ENCODE measurements at regions not wholly inside any gene's neighbourhood (a gene's known extent, or its start where the extent isn't known, plus 50 kb on each side); places are given as distances from the start of the nearest gene placed in this dataset.

- H3K4me3 ChIP-seq (ENCODE audit: low read depth, low read length), result no peak overlapping the region
- TF ChIP-seq, protein P1, sequence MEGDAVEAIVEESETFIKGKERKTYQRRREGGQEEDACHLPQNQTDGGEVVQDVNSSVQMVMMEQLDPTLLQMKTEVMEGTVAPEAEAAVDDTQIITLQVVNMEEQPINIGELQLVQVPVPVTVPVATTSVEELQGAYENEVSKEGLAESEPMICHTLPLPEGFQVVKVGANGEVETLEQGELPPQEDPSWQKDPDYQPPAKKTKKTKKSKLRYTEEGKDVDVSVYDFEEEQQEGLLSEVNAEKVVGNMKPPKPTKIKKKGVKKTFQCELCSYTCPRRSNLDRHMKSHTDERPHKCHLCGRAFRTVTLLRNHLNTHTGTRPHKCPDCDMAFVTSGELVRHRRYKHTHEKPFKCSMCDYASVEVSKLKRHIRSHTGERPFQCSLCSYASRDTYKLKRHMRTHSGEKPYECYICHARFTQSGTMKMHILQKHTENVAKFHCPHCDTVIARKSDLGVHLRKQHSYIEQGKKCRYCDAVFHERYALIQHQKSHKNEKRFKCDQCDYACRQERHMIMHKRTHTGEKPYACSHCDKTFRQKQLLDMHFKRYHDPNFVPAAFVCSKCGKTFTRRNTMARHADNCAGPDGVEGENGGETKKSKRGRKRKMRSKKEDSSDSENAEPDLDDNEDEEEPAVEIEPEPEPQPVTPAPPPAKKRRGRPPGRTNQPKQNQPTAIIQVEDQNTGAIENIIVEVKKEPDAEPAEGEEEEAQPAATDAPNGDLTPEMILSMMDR (IDR thresholded peaks at IDR 0.05; ENCODE audit: insufficient read depth, low read length, poor library complexity, severe bottlenecking), result no peak
- no peak for DNase-seq (ENCODE audit: low read depth)
- no peaks in the 10 kb centered on the region for H3K27me3 ChIP-seq (ENCODE audit: control insufficient read depth, insufficient read depth, low read length)
- no peaks in the 10 kb centered on the region for H3K36me3 ChIP-seq (ENCODE audit: control insufficient read depth, insufficient read depth, low read length)
Observed at GRCh38 chr2:206368484-206368883, 74.8 kb upstream of the ADAM23 start.

- TF ChIP-seq, protein P1 (IDR thresholded peaks at IDR 0.05; ENCODE audit: insufficient read depth, low read length, poor library complexity, severe bottlenecking), result no peak
- no peak for DNase-seq (ENCODE audit: low read depth)
- Histone ChIP-seq H3K27me3 (ENCODE audit: control insufficient read depth, insufficient read depth, low read length) (no peaks in the 10 kb centered on the region), H3K4me3 (ENCODE audit: low read depth, low read length) (no peak overlapping the region), H3K36me3 (ENCODE audit: control insufficient read depth, insufficient read depth, low read length) (no peaks in the 10 kb centered on the region)
Observed at GRCh38 chr2:206368933-206369569, 74.3 kb upstream of the ADAM23 start.

DNA sequence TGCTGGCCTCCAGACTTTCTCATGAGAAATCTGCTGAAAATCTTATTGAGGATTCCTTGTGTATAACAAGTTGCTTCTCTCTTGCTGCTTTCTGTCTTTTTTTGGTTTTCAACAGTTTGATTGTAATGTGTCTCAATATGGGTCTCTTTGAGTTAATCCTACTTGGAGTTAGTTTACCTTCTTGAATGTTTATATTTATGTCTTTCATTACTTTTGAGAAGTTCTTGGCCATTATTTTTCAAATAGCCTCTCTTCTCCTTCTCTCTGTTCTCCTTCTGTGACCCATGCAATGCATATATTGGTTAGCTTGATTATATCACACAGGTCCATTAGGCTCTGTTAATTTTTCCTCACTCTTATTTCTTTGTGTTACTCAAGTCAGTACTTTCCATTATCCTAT is 67.4 kb upstream of the ADAM23 start:
- no peaks in the 10 kb centered on the region for H3K27me3 ChIP-seq (ENCODE audit: control insufficient read depth, insufficient read depth, low read length)
- no peak overlapping the region for H3K4me3 ChIP-seq (ENCODE audit: low read depth, low read length)
- no peak for DNase-seq (ENCODE audit: low read depth)
- no peaks in the 10 kb centered on the region for H3K36me3 ChIP-seq (ENCODE audit: control insufficient read depth, insufficient read depth, low read length)
- TF ChIP-seq, protein P1 (IDR thresholded peaks at IDR 0.05; ENCODE audit: insufficient read depth, low read length, poor library complexity, severe bottlenecking), result no peak

DNA sequence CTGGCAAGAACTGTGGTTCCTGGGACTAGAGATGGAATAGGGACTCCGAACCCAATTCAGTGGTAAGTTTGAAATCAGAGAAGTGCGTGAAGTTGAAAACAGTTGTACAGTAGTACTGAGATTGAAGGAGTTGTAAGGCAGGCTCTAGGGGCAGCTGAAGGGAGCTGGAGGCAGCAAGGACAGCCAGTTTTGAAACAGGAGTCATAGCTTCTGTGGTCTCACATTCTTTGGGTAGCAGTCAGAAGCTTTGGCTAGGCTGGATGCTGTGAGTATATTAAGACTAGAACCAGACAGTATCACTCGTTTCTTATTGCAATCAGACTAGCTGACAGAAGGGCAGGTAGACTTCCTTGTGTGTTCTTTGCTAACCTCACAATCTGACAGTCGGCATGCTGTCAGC is 64.5 kb upstream of the ADAM23 start:
- H3K36me3 ChIP-seq (ENCODE audit: control insufficient read depth, insufficient read depth, low read length), result no peaks in the 10 kb centered on the region
- TF ChIP-seq, protein P1 (IDR thresholded peaks at IDR 0.05; ENCODE audit: insufficient read depth, low read length, poor library complexity, severe bottlenecking), result no peak
- no peak for DNase-seq (ENCODE audit: low read depth)

GRCh38 chr2:206379266-206379665 is 64.1 kb upstream of the ADAM23 start:
- H3K4me3 ChIP-seq (ENCODE audit: low read depth, low read length), result no peak overlapping the region
- DNase-seq (ENCODE audit: low read depth), result no peak
- H3K27me3 ChIP-seq (ENCODE audit: control insufficient read depth, insufficient read depth, low read length), result no peaks in the 10 kb centered on the region
- no peaks in the 10 kb centered on the region for H3K36me3 ChIP-seq (ENCODE audit: control insufficient read depth, insufficient read depth, low read length)
- TF ChIP-seq, protein P1 (IDR thresholded peaks at IDR 0.05; ENCODE audit: insufficient read depth, low read length, poor library complexity, severe bottlenecking), result no peak

More for the DNA sequence above, 64.5 kb upstream of the ADAM23 start:
- H3K4me3 ChIP-seq (ENCODE audit: low read depth, low read length), result no peak overlapping the region
- H3K27me3 ChIP-seq (ENCODE audit: control insufficient read depth, insufficient read depth, low read length), result no peaks in the 10 kb centered on the region

DNA sequence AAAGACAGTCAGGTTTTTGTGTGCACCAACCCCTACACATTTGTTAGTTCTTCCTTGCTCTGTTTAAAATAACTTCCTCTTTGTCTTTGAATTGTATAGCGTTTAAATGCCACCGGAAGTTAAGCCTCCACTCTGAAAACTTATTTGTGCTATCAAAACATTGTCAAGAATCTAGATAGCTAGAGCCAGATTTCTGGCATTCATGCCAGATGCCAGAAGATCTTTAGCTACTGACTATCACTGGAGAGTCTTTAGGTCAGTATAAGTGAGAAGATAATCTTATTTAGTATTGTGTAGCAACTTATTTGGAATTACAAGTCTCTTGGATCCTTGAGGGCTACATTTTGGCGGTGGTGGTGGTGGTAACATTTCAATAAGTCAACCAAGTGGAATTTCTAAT is 63.4 kb upstream of the ADAM23 start:
- no peak for DNase-seq (ENCODE audit: low read depth)
- Histone ChIP-seq H3K4me3 (ENCODE audit: low read depth, low read length) (no peak overlapping the region), H3K27me3 (ENCODE audit: control insufficient read depth, insufficient read depth, low read length) (no peaks in the 10 kb centered on the region), H3K36me3 (ENCODE audit: control insufficient read depth, insufficient read depth, low read length) (no peaks in the 10 kb centered on the region)
- TF ChIP-seq, protein P1 (IDR thresholded peaks at IDR 0.05; ENCODE audit: insufficient read depth, low read length, poor library complexity, severe bottlenecking), result no peak
